ENCODE measurements at regions not wholly inside any gene's neighbourhood (a gene's known extent, or its start where the extent isn't known, plus 50 kb on each side); places are given as distances from the start of the nearest gene placed in this dataset.

- TF ChIP-seq RBBP5 (IDR thresholded peaks at IDR 0.05; ENCODE audit: borderline replicate concordance, insufficient read depth, low read length, poor library complexity, severe bottlenecking) = no peak
- no peak for TF ChIP-seq CUX1 (CRISPR knock-in tag; IDR thresholded peaks at IDR 0.05)
- no peak for TF ChIP-seq NFIX (CRISPR knock-in tag; IDR thresholded peaks at IDR 0.05; ENCODE audit: low read depth)
- TF ChIP-seq LARP7 (IDR thresholded peaks at IDR 0.05) = no peak
- TF ChIP-seq CEBPZ (IDR thresholded peaks at IDR 0.05; ENCODE audit: borderline replicate concordance, low read depth, low read length) = no peak
- no peak for TF ChIP-seq CHD4 (IDR thresholded peaks at IDR 0.05; ENCODE audit: insufficient read depth, insufficient replicate concordance, low read depth, low read length, poor library complexity, severe bottlenecking)
- TF ChIP-seq POLR2AphosphoS5 (IDR thresholded peaks at IDR 0.05; ENCODE audit: control insufficient read depth, insufficient read depth, low read depth, low read length) = no peak
- no peak for TF ChIP-seq CTCF (IDR thresholded peaks at IDR 0.05 in 2 of 3, conservative IDR thresholded peaks at IDR 0.05 in 1 of 3; ENCODE audit: insufficient read depth in 2 of 3, low read depth in 1 of 3, low read length in 3 of 3)
- TF ChIP-seq JUN (IDR thresholded peaks at IDR 0.05; ENCODE audit: borderline replicate concordance, low read depth, low read length) = no peak
- TF ChIP-seq JUN (CRISPR knock-in tag; IDR thresholded peaks at IDR 0.05; ENCODE audit: borderline replicate concordance) = no peak
Observed at GRCh38 chr3:111285184-111285538, 213.5 kb downstream of the NECTIN3 start.
